NCI-H748 (cell line): ENCODE measurements at regions not wholly inside any gene's neighbourhood (a gene's known extent, or its start where the extent isn't known, plus 50 kb on each side); places are given as distances from the start of the nearest gene placed in this dataset.

Experiments used
- DNase-seq: peaks from one replicate; lab custom pipeline; 2025; ENCODE audit not compliant: unreplicated experiment; lab: John Stamatoyannopoulos, UW

DNA sequence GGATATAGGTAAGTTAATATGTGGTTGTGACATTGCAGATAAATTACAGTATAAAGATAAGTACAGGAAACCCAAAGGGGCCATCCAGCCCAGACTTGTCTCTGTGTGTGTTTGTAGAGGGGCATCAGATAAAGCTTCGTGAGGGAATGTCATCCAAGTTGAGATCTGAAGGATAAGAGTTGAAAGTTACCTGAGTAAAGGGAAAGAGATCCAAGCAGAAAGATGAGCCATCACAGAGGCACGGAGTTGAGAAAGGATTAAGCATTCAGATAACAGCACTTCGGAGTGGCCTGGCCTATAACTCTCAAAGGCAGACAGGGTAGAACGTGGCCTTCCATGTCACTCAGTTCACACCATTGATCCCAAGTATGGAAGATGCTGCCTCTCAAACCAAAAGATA lies 749.1 kb downstream of the ADGRL2 start:
- DNase-seq: no peak

DNA sequence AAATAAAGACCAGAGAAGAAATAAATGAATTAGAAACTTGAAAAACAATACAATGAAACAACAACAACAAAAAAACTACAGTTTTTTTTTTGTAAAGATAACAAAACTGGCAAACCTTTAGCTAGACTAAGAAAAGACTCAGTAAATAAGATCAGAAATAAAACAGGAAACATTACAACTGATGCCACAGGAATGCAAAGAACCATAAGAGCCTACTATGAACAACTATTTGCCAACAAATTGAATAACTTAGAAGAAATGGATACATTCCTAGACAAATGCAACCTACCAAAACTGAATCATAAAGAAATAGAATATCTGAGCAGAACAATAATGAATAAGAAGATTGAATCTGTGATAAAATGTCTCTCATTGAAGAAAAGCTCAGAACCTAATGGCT lies 742.0 kb downstream of the ADGRL2 start:
- DNase-seq: no peak

DNA sequence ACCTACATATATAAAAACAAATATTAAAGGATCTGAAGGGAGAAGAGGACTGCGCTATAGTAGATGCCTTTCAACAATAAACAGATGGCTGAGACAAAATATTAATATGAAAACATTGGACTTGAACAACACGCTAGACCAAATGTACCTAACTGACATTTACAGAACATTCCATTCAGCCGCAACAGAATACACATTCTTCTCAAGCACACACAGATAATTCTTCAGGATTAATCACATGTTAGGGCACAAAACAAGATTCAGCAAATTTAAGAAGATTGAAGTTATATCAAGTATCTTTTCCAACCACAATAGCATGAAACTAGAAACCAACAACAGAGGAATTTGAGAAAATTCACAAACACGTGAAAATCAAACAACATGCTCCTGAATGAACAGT lies 741.4 kb downstream of the ADGRL2 start:
- no peak for DNase-seq

DNA sequence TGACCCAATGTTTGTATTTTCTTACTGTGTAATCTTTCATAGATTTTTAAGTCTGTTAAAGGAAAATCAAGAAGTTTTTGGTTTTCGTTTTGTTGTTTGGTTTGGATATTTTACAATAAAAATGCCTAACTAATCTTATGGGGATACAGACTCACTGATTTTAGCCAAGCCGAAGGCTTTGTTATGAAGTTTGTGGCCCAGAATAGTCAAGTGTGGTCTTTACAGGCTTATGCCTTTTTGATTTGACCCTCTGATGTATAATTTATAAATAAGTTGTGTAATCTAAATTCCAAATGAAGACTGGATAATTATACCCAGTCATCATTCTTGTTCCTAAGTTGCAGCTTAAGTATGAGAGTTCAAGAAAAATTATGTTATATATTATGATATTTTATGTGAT lies 739.3 kb downstream of the ADGRL2 start:
- no peak for DNase-seq

DNA sequence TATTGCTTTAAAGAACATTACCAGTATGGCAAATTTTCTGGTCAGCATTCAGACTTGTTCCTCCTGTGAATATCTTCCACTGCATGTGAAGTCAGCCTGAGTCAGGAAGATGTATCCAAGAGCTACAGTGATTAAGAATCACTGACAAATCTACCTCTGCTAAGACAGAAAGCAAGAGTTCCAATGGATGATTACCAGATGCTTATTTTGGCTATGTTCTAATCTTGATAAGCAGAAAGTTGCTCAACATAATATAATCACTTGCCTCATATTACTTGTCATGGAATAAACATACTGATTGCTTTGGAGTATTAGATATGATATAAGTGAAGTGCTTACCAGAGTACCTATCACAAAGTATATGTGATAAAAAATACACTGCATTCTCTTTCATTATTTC lies 738.1 kb downstream of the ADGRL2 start:
- DNase-seq: no peak

DNA sequence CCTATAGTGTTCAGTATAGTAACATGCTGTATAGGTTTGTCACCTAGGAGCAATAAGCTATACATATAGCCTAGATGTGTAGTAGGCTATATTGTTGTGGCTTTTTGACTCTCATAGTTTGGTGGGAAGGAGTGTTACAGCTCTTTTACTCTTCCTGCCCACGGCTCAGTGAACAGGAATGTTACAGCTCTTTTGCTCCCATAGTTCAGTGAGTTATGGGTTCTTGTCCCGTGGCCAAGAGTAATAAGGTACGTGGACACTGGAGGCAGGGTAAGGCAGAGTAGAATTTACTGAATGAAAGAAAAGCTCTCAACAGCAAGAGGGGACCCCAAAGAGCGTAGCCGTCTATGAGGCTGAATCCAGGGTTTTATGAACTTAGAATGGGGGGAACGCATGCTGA lies 734.3 kb downstream of the ADGRL2 start:
- no peak for DNase-seq

DNA sequence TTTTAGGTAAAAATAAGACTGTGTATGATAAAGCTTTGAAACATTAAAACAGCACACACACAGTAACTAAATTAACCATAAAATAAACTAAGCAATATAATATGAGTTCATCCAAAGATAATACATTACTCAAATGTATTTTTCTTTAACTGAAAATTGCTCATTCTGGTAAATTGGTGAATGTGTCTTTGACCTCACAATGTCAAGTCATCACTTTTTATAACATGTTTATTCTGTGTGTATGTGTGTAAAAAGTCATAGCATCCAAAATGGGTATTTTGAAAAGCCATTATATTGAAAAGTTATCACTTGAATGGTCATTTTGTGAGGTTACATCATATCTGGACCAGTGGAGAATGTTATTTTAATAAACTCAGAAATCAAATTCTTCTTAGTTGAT lies 724.6 kb downstream of the ADGRL2 start:
- no peak for DNase-seq

DNA sequence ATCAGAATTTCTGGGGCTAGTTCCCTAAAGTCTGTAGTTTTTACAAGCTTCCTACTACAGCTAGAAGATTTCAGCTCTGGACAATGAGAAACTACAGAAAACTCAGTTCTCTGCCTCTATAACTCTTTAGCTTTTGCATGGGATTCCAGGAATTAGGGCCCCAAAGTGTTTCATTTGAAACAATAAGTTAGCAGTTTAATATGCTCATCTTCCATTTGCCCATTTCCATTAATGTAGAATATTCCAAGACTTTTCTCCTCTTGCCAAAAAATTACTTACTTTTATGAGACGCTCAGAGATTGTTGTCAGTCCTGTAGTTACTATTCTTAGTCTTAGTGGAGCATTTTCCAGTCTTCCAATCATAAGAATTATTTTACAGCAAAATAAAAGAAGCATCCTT lies 719.9 kb downstream of the ADGRL2 start:
- no peak for DNase-seq

DNA sequence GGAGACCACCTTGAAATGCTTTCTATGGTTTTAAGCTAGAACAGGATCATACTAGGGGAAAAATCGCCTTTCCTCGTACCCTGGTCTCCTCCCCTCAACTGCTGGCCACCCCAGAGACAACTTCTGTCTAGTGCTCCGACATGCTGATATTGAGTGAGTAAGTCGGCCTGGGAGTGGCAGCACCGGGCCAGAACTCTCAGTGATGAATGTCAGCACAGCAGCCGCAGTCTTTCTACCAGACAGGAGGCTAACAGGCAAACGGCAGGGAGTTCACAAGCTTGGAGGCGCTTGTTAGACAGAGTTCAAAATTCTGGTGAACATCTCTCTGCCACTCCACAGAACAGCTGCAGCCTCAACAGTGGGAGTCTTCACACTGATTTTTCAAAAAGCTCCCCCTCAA lies 716.9 kb downstream of the ADGRL2 start:
- DNase-seq: no peak

DNA sequence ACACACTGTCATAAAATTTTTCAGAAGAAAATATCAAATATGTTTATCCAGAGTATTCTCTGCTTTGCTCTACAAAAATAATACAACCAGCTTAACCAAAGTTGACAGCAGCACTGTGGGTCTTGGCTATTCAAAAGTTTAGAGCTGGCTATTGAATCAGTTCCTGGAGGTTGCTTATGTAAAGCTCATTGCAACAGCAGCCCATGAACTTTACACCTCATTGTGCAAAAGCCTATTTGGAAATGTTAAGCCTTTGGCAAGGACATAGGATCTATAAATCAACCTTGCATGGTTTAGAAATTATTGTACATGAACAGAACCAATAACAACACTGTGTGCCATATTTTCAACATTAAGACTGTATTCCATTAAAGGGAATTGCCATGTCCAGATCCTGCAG lies 714.9 kb downstream of the ADGRL2 start:
- DNase-seq: no peak

DNA sequence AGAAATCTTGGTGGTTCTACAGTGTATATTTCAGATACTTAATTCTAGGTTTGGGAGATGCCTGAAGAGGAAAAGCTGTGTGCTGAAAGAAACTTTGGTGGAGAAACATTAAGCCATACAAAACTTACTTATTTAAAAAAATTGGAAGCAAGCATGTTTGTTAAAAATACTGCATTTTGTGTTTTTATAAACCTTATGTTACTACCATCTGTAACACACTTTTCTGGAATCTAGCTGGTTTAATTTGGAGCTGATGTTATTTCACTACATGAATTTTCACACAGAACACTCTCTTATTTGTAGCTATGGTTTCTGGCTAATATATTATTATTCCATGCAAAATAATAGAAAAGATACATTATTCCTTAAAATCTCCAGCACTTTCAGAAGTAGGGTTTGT lies 710.7 kb downstream of the ADGRL2 start:
- DNase-seq: no peak

DNA sequence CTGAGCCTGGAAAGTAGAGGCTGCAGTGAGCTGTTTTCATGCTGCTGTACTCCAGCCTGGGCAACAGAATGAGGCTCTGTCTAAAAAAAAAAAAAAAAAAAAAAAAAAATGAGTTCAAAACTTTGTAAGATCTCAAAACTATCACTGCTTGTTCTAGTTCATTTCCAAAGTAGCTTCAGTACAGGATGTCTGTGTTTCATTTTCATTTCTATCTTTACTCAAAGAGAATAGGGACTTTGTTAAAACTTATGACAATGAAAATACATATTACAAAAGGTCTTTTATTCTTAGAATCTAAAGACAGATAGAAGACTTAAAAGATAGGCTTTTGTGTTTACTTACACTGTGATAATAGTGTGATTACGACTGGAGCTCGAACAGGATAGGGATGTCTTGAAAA lies 709.7 kb downstream of the ADGRL2 start:
- no peak for DNase-seq

DNA sequence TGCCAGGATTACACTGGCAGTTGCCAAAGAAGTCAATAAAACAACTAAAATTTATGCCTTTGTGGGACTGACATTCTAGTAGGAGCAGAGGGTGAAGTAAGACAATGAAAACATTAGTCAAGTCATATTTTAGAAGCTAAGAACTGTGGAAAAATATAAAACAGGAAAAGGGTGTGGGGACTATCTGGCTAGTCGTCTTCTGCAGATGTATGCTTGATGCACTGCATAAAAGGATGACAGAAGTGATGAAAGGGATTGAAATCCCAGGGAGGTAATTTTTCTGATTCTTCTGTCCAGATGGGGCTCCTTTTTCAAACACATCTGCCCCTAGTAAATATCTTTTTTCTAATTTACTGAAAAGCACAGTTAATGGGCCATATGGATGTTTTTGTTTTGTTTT lies 706.3 kb downstream of the ADGRL2 start:
- DNase-seq: no peak

DNA sequence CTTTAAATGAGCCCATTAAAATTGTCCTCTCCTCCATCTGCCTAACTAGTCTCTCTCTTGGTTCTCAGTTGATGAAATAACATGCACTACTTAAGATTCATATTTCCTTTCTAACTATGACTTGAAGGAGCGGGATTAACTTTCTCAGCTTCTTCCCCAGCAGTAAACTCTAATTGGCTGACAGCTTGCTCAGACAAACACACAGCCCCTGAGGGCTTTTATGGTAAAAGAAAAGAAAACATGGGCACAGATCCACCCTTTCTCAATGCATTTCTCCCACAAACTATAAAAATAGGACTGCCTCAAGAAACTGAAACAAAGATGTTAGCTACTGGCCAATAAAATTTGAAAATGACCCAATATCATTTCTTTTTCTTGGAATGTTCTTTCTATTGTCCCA lies 703.1 kb downstream of the ADGRL2 start:
- DNase-seq: no peak

DNA sequence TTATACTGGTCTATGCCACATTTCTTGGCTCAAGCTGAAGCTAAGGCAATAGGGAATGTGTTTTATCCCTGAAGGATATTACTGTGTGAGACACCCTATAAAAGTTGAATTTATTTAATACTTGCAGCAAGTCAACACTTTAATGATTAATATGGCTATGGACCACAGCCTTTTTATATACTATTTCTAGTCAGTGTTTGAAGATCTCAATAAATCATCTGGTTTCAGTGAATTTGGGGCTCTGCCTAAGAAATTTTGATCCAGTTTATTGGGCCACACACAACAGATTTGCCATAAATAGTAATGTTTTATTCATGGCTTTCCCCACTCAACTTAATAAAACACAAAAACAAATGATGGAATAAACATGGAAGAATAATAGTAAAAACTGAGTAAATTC lies 698.3 kb downstream of the ADGRL2 start:
- no peak for DNase-seq

DNA sequence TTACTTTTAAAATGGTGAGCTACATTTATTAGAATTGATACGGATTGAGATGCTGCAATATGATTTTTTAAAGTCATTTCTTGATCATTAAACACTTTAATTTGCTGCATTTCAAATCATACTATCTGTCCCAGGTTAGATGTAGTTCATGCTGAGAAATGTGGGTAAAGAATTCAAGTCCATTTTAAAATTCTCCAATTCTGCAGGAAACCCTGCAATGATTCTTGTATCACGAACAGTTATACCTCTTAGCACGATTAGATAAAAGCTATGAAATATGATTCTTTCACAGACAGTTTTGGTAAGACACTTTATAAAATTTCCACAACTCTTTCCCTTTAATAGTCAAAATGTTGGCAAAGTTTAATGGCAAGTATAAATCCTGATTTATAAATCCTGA lies 693.4 kb downstream of the ADGRL2 start:
- no peak for DNase-seq

DNA sequence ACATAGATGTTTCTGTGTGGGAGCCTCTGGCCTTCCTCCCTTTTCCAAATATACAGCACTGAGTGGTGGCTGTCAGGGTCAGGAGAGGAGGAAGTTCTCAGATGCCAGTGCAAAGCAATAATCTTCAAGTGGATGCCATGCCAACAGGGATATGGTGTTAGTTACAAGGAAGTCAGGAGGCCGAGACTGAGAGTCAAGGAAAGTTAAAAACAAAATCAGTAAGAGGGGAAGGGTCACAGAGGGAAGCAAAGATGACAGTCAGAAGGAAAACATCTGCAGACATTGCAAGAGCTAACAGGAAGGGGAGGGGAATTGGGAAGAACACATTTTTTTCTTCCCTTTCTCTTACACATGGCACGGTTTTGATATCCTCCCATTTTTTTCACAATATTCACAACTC lies 691.4 kb downstream of the ADGRL2 start:
- no peak for DNase-seq

DNA sequence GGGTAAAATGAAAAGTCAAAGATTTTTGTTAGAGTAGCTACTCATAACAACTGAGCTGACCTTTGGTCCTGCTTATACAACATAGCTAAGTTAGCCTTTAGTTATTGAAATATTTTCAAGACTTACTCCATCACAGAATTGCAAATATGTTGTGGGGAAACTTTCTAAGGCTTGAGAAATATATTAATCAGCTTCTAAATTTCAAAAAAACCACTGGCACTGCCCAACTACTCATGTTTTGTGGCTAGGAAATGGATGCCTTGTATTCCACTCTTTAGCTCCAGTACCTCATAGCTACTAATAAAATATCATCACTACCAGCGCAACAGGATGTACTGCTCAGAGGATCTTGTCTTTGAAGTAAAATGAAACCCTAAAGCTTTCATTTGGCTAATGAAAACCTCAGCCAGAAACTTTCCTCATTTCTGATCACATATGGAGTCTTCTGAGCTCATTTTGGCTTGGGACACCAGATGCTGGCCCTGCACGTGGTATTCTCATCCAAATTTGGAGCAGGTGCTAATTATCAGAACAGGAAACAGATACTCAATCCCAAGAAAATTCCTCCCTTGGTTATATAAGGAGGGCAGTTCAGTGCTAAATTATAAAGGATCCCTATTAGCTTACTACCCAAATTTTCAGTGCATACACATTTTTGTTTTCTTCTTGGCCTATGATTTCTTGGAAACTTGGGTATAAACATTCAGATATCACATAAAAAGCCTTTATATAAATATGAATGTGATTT lies 690.7 kb downstream of the ADGRL2 start:
- DNase-seq: no peak

DNA sequence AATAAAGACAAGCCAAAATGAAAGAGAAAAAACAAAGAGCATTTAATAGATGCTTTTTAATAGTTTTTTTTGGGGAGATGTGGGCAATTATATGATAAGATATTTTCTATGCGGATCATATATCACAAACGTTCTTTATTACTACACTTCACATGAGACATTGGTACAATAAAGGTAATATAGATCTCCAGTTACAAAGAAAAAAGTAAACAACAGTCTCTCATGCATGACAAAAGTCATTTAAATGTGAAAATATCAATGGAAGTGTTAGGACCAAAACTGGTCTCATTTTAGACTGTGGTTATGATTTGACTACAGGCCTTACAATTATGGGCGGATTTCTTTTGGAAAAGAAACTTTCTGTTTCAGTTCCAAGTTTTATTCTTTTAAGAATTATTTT lies 687.0 kb downstream of the ADGRL2 start:
- DNase-seq: no peak

DNA sequence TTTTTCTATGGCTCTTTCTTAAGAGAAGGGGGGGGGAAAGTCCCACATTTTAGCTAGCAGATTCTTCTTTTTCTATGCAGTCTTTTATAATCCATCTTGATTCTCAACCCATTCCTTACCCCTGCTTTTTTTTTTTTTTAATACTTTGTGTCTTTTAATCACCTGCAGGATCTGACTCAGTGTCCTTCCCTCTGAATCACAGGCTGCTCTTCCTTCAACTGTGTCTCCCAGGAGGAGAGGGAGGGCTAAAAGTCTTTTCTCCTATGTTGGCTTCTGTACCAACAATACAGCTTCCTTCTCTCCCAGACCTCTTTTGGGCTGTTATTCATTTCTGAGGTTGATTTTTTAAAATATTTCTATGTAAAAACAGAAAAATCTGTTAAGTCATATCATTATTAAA lies 686.2 kb downstream of the ADGRL2 start:
- DNase-seq: no peak

DNA sequence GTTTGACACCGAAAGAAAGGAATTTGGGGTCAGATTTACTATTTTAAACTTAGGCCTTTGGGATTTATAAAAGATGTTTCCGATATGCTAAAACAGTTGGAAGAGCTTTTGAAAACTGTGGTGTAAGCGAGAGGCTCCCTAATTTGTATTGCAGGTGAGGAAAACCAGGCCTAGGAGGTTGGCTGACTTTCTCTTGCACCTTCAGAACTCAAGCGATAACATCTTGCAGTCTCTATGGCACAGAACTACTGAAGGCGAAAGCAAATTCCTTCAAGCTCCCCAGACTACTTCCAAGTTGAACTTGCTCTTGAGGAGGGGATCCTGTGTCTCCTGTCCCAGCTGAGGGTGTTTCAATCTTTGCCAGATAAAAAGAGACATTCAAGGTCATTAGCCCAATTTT lies 685.7 kb downstream of the ADGRL2 start:
- no peak for DNase-seq

DNA sequence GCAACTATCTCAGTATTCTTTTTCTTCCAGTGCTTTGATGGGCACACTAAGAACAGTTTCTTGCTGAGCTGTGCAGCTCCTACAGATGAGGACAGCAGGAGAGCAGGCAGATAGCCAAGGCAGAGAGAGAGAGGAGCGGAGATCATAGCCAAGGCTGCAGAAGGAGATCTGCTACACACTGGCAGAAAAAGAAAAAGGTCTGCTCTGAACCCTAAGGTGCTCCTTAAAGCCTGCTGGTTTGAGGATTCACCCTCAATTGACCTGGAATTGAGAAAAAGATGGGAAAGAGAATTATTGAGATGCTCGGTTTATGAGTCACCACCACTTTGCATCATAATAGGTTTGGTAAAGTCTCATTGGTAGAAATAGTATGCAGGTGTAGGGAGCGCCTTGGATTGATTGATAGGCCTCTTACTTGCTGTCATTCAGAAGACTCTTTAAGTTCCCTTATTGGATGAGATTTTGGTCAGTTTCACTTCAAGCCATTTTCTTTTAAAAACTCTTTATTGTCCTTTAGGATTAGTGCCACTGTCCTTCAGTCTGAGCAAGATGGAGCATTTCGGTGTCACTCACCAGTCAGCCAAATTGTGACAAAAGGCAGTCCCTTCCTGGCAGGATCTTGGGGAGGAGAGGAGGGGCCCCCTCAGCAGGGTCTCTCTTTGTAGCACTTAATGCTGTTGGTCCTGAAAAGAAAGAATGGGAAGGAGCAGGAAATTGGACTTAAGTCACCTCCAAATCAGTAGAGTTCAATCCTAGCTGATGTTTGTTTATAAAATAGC lies 685.0 kb downstream of the ADGRL2 start:
- no peak for DNase-seq

DNA sequence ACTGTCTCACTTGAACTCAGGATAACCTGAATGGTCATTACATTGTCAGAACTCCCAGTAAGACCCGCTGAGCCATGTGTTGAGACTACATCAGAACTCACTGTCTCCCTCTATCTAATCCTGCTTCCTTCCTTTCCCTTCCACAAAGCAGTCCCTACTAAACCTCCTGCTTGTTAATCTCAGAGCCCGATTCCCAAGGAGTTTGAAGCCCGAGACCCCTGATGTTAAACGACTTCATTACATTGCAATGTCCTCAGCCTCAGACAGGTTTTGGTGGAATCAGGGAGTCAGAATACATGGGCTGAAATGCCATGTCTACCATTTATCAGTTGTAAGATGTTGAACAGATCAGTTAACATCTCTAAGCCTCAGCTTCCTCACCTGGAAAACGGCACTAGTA lies 682.4 kb downstream of the ADGRL2 start:
- no peak for DNase-seq
